HepG2 (cell line): ENCODE measurements at regions not wholly inside any gene's neighbourhood (a gene's known extent, or its start where the extent isn't known, plus 50 kb on each side); places are given as distances from the start of the nearest gene placed in this dataset.
"Not testable (repeated sequence)": the region's sequence is repeated elsewhere in the genome, so short reads cannot be mapped to it uniquely, and the experiment has no call there.

ENCODE experiments used
- NR3C1 ChIP-seq: sonication (generic); formaldehyde crosslinking; IDR thresholded peaks from 2 replicates; pipeline ENCODE4 v1.4.0; 2020; ENCODE audit warnings: missing genetic modification reagents
- SAP130 ChIP-seq: IDR thresholded peaks from 2 replicates; pipeline ENCODE4 v1.6.1; 2016; ENCODE audit warnings: low read depth
- TF ChIP-seq, protein P1 (sequence below): sonication (generic); formaldehyde crosslinking; IDR thresholded peaks from 2 replicates; pipeline ENCODE4 v1.5.1; 2020; ENCODE audit warnings: mild to moderate bottlenecking, missing genetic modification reagents, borderline replicate concordance

DNA sequence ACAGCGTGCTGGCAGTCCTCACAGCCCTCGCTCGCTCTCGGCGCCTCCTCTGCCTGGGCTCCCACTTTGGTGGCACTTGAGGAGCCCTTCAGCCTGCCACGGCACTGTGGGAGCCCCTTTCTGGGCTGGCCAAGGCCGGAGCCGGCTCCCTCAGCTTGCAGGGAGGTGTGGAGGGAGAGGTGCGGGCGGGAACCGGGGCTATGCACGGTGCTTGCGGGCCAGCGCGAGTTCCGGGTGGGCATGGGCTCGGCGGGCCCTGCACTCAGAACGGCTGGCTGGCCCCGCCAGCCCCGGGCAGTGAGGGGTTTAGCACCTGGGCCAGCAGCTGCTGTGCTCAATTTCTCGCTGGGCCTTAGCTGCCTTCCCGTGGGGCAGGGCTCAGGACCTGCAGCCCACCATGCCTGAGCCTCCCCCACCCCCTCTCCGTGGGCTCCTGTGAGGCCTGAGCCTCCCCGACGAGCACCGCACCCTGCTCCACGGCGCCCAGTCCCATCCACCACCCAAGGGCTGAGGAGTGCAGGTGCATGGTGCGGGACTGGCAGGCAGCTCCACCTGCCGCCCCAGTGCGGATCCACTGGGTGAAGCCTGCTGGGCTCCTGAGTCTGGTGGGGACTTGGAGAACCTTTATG lies 106.5 kb upstream of the IQSEC1 start:
- TF ChIP-seq SAP130, NR3C1 (CRISPR knock-in tag): not testable (repeated sequence)
- TF ChIP-seq, protein P1, sequence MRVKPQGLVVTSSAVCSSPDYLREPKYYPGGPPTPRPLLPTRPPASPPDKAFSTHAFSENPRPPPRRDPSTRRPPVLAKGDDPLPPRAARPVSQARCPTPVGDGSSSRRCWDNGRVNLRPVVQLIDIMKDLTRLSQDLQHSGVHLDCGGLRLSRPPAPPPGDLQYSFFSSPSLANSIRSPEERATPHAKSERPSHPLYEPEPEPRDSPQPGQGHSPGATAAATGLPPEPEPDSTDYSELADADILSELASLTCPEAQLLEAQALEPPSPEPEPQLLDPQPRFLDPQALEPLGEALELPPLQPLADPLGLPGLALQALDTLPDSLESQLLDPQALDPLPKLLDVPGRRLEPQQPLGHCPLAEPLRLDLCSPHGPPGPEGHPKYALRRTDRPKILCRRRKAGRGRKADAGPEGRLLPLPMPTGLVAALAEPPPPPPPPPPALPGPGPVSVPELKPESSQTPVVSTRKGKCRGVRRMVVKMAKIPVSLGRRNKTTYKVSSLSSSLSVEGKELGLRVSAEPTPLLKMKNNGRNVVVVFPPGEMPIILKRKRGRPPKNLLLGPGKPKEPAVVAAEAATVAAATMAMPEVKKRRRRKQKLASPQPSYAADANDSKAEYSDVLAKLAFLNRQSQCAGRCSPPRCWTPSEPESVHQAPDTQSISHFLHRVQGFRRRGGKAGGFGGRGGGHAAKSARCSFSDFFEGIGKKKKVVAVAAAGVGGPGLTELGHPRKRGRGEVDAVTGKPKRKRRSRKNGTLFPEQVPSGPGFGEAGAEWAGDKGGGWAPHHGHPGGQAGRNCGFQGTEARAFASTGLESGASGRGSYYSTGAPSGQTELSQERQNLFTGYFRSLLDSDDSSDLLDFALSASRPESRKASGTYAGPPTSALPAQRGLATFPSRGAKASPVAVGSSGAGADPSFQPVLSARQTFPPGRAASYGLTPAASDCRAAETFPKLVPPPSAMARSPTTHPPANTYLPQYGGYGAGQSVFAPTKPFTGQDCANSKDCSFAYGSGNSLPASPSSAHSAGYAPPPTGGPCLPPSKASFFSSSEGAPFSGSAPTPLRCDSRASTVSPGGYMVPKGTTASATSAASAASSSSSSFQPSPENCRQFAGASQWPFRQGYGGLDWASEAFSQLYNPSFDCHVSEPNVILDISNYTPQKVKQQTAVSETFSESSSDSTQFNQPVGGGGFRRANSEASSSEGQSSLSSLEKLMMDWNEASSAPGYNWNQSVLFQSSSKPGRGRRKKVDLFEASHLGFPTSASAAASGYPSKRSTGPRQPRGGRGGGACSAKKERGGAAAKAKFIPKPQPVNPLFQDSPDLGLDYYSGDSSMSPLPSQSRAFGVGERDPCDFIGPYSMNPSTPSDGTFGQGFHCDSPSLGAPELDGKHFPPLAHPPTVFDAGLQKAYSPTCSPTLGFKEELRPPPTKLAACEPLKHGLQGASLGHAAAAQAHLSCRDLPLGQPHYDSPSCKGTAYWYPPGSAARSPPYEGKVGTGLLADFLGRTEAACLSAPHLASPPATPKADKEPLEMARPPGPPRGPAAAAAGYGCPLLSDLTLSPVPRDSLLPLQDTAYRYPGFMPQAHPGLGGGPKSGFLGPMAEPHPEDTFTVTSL, result not testable (repeated sequence)
